Epithelial cell of esophagus (primary cell): ENCODE measurements at regions not wholly inside any gene's neighbourhood (a gene's known extent, or its start where the extent isn't known, plus 50 kb on each side); places are given as distances from the start of the nearest gene placed in this dataset.

Experiments used
- DNase-seq: peaks from one replicate; pipeline ENCODE4 v3.0.0; 2010; ENCODE audit warnings: low read depth
- H3K4me3 ChIP-seq: 2 replicates; pipeline ENCODE4 v1.5.1; 2011; ENCODE audit warnings: mild to moderate bottlenecking, low read length, control low read depth
- TF ChIP-seq, protein P1 (sequence below): IDR thresholded peaks from 2 replicates; pipeline ENCODE4 v1.5.1; 2011; ENCODE audit warnings: low read depth, mild to moderate bottlenecking, low read length, control low read depth, inconsistent platforms; ENCODE audit not compliant: insufficient read depth; ENCODE audit errors: missing control alignments

DNA sequence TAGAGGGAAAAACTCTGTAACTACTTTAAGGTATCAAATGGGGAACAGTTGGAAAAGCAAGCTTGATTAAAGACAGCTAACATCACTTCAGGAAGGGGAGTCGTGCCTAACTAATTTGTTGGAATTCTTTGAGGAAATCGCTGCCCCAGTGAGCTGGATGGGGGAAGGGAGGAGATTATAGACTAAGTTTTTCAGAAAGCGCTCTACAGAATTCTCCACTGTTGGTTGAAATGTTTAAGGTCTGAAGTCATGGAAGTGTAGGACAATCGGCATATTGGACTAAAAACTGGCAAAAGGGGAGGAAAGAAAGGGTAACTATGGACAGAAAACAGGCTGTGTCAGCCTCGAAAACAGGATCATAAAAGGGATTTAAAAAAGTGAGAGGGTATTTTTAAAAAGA lies 229.9 kb upstream of the HMGA2 start:
- TF ChIP-seq, protein P1, sequence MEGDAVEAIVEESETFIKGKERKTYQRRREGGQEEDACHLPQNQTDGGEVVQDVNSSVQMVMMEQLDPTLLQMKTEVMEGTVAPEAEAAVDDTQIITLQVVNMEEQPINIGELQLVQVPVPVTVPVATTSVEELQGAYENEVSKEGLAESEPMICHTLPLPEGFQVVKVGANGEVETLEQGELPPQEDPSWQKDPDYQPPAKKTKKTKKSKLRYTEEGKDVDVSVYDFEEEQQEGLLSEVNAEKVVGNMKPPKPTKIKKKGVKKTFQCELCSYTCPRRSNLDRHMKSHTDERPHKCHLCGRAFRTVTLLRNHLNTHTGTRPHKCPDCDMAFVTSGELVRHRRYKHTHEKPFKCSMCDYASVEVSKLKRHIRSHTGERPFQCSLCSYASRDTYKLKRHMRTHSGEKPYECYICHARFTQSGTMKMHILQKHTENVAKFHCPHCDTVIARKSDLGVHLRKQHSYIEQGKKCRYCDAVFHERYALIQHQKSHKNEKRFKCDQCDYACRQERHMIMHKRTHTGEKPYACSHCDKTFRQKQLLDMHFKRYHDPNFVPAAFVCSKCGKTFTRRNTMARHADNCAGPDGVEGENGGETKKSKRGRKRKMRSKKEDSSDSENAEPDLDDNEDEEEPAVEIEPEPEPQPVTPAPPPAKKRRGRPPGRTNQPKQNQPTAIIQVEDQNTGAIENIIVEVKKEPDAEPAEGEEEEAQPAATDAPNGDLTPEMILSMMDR, result no peak
- no peak overlapping the region for H3K4me3 ChIP-seq
- DNase-seq, result no peak

DNA sequence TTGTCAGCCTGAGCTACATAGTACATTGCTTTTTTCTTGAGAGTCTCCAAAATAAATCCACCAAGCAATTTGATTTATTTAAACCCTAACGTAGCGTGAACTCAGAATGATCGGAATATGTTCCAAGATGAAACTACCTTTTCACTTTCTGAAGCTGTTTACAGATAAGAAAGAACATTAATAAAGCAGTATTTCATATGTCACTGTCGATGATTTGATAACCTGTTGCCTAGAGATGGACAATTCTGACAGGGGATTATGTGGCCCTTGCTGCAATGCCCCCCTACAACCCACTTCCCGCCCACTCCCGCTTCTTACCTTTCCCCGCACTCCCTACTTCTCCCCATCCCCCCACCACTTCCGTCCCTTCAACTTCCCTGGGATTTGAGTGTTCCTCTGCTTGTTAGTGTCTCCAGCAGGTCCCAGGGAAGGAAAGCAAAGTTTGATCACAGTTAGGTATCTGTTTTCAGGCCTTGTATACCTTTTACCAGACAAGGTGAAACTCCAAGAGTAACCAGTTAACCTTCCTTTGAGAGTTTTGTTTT lies 229.2 kb upstream of the HMGA2 start:
- DNase-seq, result no peak
- no peak overlapping the region for H3K4me3 ChIP-seq
- TF ChIP-seq, protein P1, result no peak

DNA sequence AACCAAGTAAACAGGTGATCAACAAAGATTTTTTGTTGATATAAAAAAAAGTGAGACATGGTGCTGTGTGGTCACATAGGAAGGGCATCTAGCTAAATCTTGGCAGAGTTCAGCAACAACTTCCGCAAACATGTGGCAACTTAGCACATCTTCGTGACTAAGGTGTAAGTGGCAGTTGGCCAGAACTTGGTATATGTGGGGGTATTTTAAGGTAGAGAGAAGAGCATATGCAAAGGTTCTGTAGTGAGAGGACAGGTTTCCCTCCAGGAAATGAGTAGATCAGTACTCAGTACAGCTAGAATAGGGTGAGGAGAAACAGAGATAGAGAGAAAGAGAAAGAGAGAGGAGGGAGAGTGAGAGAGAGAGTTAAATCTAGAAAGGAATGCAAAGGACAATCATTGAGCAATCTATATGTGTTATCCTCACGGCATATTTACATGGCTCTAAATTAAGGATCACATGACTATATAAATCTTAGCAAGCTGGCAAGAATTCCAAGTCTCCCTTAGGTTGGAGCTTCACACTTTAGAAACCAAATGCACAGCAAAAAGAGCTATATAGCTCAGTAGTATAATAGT lies 227.7 kb upstream of the HMGA2 start:
- H3K4me3 ChIP-seq, result no peak overlapping the region
- TF ChIP-seq, protein P1, result no peak
- peak; percentile 98 for DNase-seq

DNA sequence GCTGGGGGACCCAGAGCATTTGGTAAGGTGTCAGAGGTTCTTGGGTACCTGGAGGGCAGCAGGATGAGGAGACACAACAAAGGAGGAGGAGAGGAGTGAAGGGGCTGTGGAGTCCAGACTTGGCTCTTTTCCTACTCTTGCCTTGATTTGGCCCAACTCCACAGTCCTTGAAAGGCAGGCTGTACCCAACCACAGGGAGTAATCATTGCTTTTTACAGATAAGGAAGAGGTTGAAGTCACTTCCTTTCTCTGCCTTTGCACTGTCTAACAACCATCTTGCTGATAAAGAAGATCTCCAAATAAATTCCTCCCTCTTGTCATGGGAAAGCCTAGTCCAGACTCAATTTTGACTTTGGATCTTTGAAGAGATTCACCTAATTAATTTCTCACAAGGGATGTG lies 226.8 kb upstream of the HMGA2 start:
- TF ChIP-seq, protein P1, result no peak
- H3K4me3 ChIP-seq, result no peak overlapping the region
- DNase-seq, result no peak

DNA sequence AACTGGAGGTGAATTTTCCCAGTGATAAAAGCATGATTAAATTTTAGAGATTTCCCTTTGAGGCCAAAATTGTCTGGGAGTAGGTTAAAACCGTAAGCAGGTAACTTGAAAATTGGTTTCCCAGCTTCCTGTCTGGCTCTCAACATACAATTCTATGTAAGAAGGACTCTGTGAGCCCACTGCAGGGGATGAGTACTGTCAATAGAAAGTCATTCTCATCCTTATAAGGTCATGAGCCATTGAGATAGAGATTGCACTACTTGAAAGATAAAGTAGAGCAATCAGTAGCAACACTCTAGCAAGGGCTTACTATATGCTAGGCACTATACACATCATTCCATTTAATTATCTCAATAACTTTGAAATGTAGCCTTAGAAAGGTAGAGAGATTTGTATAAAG lies 225.6 kb upstream of the HMGA2 start:
- no peak overlapping the region for H3K4me3 ChIP-seq
- TF ChIP-seq, protein P1, result no peak
- no peak for DNase-seq

DNA sequence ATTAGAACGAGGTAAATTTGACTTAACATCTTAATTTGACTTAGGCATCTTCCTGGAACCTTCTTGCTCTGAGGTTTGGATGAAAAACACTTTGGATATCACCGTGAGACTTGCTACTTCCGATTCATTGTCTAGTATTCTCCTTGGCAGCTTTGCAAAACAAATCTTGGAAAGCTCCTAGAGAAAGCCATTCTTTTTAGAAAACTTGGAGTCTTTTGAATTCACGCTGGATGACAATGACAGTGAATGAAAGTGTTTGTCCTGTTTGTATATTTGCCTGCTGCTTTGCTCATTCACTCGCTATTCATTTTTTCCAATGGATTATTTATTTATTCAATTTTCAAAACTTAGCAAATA lies 222.1 kb upstream of the HMGA2 start:
- no peak for DNase-seq
- H3K4me3 ChIP-seq, result no peak overlapping the region
- TF ChIP-seq, protein P1, result no peak
